AG04449 (cell line): ENCODE measurements at regions not wholly inside any gene's neighbourhood (a gene's known extent, or its start where the extent isn't known, plus 50 kb on each side); places are given as distances from the start of the nearest gene placed in this dataset.
"Not testable (repeated sequence)": the region's sequence is repeated elsewhere in the genome, so short reads cannot be mapped to it uniquely, and the experiment has no call there.

ENCODE experiments used
- CTCF ChIA-PET: fragments of 350-600 bp; formaldehyde crosslinking; extraction: SDS; loops from one replicate; lab custom pipeline; 2021; ENCODE audit warnings: antibody characterized with exemption; lab: Yijun Ruan, JAX
- POLR2A ChIA-PET: fragments of 400-600, 350-600 bp; formaldehyde crosslinking; extraction: SDS; loops from one replicate; lab custom pipeline; 2020; ENCODE audit warnings: antibody characterized with exemption, inconsistent platforms; lab: Yijun Ruan, JAX
- DNase-seq: peaks from one replicate; pipeline ENCODE4 v3.0.0-alpha.2; 2010; ENCODE audit warnings: low read depth, low spot score
- H3K4me3 ChIP-seq: 2 replicates; pipeline ENCODE4 v1.5.1; 2011; ENCODE audit warnings: low read depth, mild to moderate bottlenecking, control low read depth, low read length
- CTCF ChIP-seq: IDR thresholded peaks from one replicate; pipeline ENCODE4 v1.5.1; 2011; ENCODE audit warnings: mild to moderate bottlenecking, moderate library complexity, low read length, control low read depth, inconsistent platforms; ENCODE audit not compliant: insufficient read depth; ENCODE audit errors: missing control alignments

GRCh38 chr5:28397502-28397941 lies 1359.1 kb upstream of the CDH9 start:
- H3K4me3 ChIP-seq, result no peak overlapping the region
- no peak for TF ChIP-seq CTCF
- CTCF ChIA-PET, result no interaction called here
- peak; percentile 10 for DNase-seq
- POLR2A ChIA-PET, result no interaction called here

GRCh38 chr5:28391277-28391676 lies 1352.9 kb upstream of the CDH9 start:
- no peak for DNase-seq
- H3K4me3 ChIP-seq, result no peak overlapping the region
- ChIA-PET POLR2A (no interaction called here), CTCF (no interaction called here)
- TF ChIP-seq CTCF, result no peak

DNA sequence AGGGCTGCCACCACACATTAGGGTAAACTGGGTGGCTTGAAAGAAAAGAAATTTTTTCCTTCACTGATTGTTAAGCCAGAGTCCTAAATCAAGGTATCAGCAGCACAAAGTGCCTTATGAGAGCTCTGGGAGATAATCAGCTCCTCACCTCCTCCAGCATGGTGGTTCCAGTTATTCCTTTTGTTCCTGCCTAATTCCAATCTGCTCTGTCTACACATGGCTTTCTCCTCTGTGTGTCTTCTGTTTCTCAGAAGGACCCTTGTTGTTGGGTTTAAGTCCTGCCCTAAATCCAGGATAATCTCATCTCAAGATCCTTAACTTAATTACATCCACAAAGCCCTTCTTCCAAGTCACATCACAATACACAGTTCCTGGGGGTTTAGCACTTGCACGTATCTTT lies 1352.0 kb upstream of the CDH9 start:
- TF ChIP-seq CTCF, result no peak
- ChIA-PET CTCF (no interaction called here), POLR2A (no interaction called here)
- no peak overlapping the region for H3K4me3 ChIP-seq
- DNase-seq, result no peak

GRCh38 chr5:28389727-28390126 lies 1351.3 kb upstream of the CDH9 start:
- CTCF ChIA-PET, DNase-seq, POLR2A ChIA-PET, H3K4me3 ChIP-seq: not testable (repeated sequence)

DNA sequence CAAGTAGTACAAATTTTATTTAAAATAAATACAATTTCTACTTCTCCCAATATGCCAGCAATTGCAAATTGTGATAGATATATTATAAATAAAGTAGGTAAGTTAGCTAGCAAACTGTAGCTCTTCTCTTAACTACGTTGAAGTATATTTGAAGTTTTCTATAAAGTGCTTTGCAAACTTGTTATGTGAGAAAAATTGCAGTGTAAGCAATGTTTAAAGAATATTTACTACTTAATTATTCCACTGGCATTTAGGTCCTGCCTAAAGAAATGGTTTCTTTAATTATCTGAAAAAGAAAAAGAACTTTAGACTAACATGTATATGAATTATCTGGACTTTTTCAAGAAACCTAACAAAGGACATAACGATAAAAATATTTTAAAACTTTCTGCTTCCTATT lies 1350.0 kb upstream of the CDH9 start:
- no peak for TF ChIP-seq CTCF

DNA sequence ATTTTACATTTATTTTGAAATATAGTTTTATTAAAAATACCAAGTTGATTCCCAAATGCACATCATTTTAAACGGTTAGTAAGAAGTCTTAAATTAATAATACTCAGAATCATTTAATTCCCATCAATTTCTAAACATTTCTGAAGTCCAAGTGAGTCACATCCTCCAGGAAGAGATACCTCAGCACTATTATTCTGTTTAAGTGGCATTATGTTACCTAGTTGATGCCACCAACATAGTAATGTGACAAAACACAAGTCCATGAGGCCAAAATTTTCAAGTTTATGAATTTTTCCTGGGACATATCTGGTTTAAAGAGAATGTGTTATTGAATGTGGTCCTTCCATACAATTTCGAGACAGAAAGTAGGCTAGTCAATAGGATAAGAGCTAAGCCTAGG lies 1348.3 kb upstream of the CDH9 start:
- ChIA-PET POLR2A (no interaction called here), CTCF (no interaction called here)
- DNase-seq, result no peak
- no peak for TF ChIP-seq CTCF
- H3K4me3 ChIP-seq, result no peak overlapping the region

More for the DNA sequence above, 1350.0 kb upstream of the CDH9 start:
- POLR2A ChIA-PET, result no interaction called here
- CTCF ChIA-PET, result no interaction called here
- no peak for DNase-seq
- H3K4me3 ChIP-seq, result no peak overlapping the region

GRCh38 chr5:28380167-28380566 lies 1341.8 kb upstream of the CDH9 start:
- CTCF ChIA-PET, result no interaction called here
- no peak for DNase-seq
- POLR2A ChIA-PET, result no interaction called here
- TF ChIP-seq CTCF, result no peak
- no peak overlapping the region for H3K4me3 ChIP-seq
